ENCODE measurements at regions not wholly inside any gene's neighbourhood (a gene's known extent, or its start where the extent isn't known, plus 50 kb on each side); places are given as distances from the start of the nearest gene placed in this dataset.

GRCh38 chr3:162125790-162126189, 629.2 kb downstream of the OTOL1 start:
- no peak for DNase-seq (ENCODE audit: low spot score)

- no peak for DNase-seq (ENCODE audit: low spot score)
Observed at GRCh38 chr3:162130582-162130981, 634.0 kb downstream of the OTOL1 start.

- no peak for DNase-seq (ENCODE audit: low spot score)
Observed at GRCh38 chr3:162132981-162133380, 636.4 kb downstream of the OTOL1 start.

- no peak for DNase-seq (ENCODE audit: low spot score)
Observed at GRCh38 chr3:162134571-162134970, 638.0 kb downstream of the OTOL1 start.

- no peak for DNase-seq (ENCODE audit: low spot score)
Observed at GRCh38 chr3:162136136-162136535, 639.5 kb downstream of the OTOL1 start.

- DNase-seq (ENCODE audit: low spot score): no peak
Observed at GRCh38 chr3:162138509-162138908, 641.9 kb downstream of the OTOL1 start.

- no peak for DNase-seq (ENCODE audit: low spot score)
Observed at GRCh38 chr3:162139841-162140240, 643.2 kb downstream of the OTOL1 start.

DNA sequence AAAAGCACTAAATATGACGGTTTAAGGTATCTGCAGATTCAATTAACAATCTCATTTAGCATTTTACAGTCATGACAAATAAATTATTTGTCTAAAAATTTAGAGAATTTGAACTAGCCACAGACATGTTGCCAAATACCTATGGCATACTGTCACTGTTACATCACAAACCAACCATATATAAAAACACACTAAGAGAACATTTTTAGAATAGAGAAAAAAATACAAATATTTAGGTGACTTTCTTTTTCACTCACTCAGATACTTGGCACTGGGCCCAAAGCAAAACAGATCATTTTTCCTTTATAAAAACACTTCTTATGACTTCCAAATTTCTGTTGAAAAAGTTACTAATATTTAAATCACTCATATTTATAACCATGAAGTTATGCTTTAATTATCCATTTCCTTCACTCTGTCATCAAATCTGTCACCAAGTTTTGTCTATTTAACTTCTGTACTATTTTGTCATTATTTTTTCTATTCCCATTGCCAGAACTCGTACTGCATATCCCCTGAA, 644.7 kb downstream of the OTOL1 start:
- DNase-seq (ENCODE audit: low spot score): peak; percentile 4

DNA sequence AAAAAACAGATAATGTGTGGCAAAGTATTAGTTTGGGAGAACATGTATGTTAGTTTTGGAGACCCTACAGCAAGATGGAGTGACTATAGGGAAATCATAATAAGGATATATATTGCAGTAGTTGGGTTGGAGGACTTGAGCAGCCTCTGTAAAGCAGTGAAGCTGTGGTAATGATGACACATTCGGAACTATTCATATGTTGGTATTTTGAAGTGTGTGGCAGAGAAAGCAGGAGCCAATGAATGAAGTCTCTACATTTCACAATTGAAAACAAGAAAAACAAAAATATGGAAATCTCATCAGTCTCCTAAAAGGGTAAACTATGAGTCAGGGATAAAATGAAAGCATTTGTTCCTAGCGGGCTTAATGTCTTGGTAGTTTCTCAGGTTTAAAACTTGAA, 645.9 kb downstream of the OTOL1 start:
- peak; percentile 2 for DNase-seq (ENCODE audit: low spot score)

GRCh38 chr3:162143180-162143579, 646.6 kb downstream of the OTOL1 start:
- no peak for DNase-seq (ENCODE audit: low spot score)

GRCh38 chr3:162147996-162148395, 651.4 kb downstream of the OTOL1 start:
- no peak for DNase-seq (ENCODE audit: low spot score)

DNA sequence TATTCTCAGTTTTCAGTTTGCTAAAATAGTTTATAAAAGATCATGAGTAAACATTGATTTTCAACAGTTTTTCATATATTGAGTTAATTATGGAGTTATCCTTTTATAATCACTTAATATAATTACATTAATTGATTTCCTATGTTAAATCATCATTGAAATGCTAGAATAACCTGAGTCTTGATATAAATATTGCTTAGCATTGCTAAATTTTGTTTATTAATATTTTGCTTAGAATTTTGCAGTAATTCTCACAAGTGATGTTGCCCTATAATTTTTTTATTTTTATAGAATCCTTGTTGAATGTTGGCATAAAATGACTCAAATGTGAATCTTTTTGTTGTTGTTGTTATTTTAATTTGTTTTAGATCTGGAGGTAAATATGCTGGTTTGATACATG, 654.2 kb downstream of the OTOL1 start:
- DNase-seq (ENCODE audit: low spot score): no peak

DNA sequence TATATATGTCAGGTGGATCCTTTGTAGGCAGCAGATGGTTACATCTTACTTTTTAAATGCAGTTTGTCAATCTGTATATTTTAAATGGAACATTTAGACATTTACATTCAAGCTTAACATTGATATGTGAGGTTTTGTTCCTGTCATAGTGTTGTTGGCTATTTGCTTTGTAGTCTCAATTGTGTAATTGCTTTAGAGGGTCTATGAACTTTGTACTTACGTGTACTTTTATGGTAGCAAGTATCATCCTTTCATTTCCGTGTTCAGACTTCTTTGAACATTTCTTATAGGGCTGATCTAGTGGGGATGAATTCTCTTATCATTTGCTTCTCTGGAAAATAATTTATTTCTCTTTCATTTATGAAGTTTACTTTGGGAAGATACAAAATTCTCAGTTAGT, 656.0 kb downstream of the OTOL1 start:
- no peak for DNase-seq (ENCODE audit: low spot score)

- no peak for DNase-seq (ENCODE audit: low spot score)
Observed at GRCh38 chr3:162161595-162161994, 665.0 kb downstream of the OTOL1 start.

- DNase-seq (ENCODE audit: low spot score): no peak
Observed at GRCh38 chr3:162165346-162165745, 668.7 kb downstream of the OTOL1 start.

GRCh38 chr3:162166543-162166942, 669.9 kb downstream of the OTOL1 start:
- DNase-seq (ENCODE audit: low spot score): no peak

GRCh38 chr3:162168715-162169114, 672.1 kb downstream of the OTOL1 start:
- no peak for DNase-seq (ENCODE audit: low spot score)

GRCh38 chr3:162170581-162170980, 674.0 kb downstream of the OTOL1 start:
- peak; percentile 26 for DNase-seq (ENCODE audit: low spot score)

- no peak for DNase-seq (ENCODE audit: low spot score)
Observed at GRCh38 chr3:162171970-162172369, 675.4 kb downstream of the OTOL1 start.

DNA sequence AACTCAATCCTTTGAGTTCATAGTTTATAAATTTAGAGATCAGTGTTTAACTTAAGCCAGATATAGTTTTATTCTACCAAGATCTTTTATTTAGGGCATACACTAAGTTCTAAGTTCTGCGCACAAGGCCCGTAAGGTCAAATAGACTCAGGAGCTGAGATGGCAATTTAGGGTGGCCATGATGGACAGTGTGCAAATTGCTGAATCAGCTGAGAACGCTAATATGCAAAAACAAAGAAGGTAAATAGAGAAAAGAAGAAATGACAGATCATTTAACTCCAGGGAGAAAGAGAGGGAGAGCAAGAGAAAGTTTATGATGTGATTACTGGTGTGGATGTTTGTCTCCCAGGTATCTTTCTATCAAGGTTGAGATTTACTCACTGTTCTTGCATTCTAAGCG, 678.5 kb downstream of the OTOL1 start:
- no peak for DNase-seq (ENCODE audit: low spot score)

DNA sequence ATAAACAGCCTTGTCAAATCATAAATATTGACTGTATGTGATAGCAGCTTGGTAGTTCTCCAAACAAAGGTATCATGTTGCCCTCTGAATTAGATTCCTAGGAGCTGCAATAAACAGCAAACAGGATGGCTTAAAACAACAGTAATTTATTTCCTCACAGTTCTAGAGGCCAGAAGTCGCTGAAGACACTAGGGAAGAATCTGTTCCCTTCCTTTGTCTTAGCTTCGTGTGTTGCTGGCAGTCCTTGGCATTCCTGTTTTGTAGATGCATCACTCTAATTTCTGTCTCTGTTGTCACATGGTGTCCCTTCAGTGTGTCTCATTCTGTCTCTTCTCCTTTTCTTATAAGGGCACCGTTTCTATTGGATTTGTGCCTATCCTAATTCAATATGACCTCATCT, 679.3 kb downstream of the OTOL1 start:
- no peak for DNase-seq (ENCODE audit: low spot score)

- DNase-seq (ENCODE audit: low spot score): no peak
Observed at GRCh38 chr3:162183440-162183839, 686.8 kb downstream of the OTOL1 start.

GRCh38 chr3:162192340-162193029, 695.9 kb downstream of the OTOL1 start:
- no peak for DNase-seq (ENCODE audit: low spot score)
